ENCODE measurements at regions not wholly inside any gene's neighbourhood (a gene's known extent, or its start where the extent isn't known, plus 50 kb on each side); places are given as distances from the start of the nearest gene placed in this dataset.
A peak's percentile ranks its signal among the peaks of the same experiment; 100 is the strongest.
"Not testable (repeated sequence)": the region's sequence is repeated elsewhere in the genome, so short reads cannot be mapped to it uniquely, and the experiment has no call there.

- no peak for FAIRE-seq
These were observed 673.8 kb downstream of the ADCYAP1 start for GRCh38 chr18:1578505-1578904.

- FAIRE-seq = no peak
These were observed 676.9 kb downstream of the ADCYAP1 start for GRCh38 chr18:1581581-1581980.

- FAIRE-seq = peak; percentile 84
These were observed 681.3 kb downstream of the ADCYAP1 start for GRCh38 chr18:1585881-1586488.

GRCh38 chr18:1593091-1593490, 688.4 kb downstream of the ADCYAP1 start:
- FAIRE-seq = no peak

GRCh38 chr18:1595195-1595594, 690.5 kb downstream of the ADCYAP1 start:
- FAIRE-seq = no peak

GRCh38 chr18:1599196-1599595, 694.5 kb downstream of the ADCYAP1 start:
- FAIRE-seq = no peak

GRCh38 chr18:1604751-1605150, 700.1 kb downstream of the ADCYAP1 start:
- FAIRE-seq = no peak

GRCh38 chr18:1618364-1618763, 713.7 kb downstream of the ADCYAP1 start:
- FAIRE-seq = no peak

- no peak for FAIRE-seq
These were observed 714.8 kb downstream of the ADCYAP1 start for GRCh38 chr18:1619507-1619906.

- FAIRE-seq = no peak
These were observed 719.9 kb downstream of the ADCYAP1 start for GRCh38 chr18:1624612-1625011.

- FAIRE-seq = no peak
These were observed 722.8 kb downstream of the ADCYAP1 start for GRCh38 chr18:1627494-1627893.

GRCh38 chr18:1648712-1649111, 744.0 kb downstream of the ADCYAP1 start:
- FAIRE-seq = no peak

GRCh38 chr18:1652018-1652417, 747.3 kb downstream of the ADCYAP1 start:
- FAIRE-seq = no peak

GRCh38 chr18:1653873-1654272, 749.2 kb downstream of the ADCYAP1 start:
- no peak for FAIRE-seq

GRCh38 chr18:1657876-1658275, 753.2 kb downstream of the ADCYAP1 start:
- FAIRE-seq = no peak

- no peak for FAIRE-seq
These were observed 754.4 kb downstream of the ADCYAP1 start for GRCh38 chr18:1658908-1659566.

GRCh38 chr18:1663879-1664705, 759.4 kb downstream of the ADCYAP1 start:
- FAIRE-seq = no peak

GRCh38 chr18:1665079-1665478, 760.4 kb downstream of the ADCYAP1 start:
- FAIRE-seq = no peak

GRCh38 chr18:1668279-1668678, 763.6 kb downstream of the ADCYAP1 start:
- FAIRE-seq = no peak

- FAIRE-seq = not testable (repeated sequence)
These were observed 767.0 kb downstream of the ADCYAP1 start for GRCh38 chr18:1671710-1672109.

- no peak for FAIRE-seq
These were observed 771.7 kb downstream of the ADCYAP1 start for GRCh38 chr18:1676387-1676786.

- no peak for FAIRE-seq
These were observed 775.4 kb downstream of the ADCYAP1 start for GRCh38 chr18:1680108-1680507.

GRCh38 chr18:1691863-1692262, 787.2 kb downstream of the ADCYAP1 start:
- FAIRE-seq = no peak

GRCh38 chr18:1708006-1708405, 803.3 kb downstream of the ADCYAP1 start:
- FAIRE-seq = no peak
